ENCODE measurements at regions not wholly inside any gene's neighbourhood (a gene's known extent, or its start where the extent isn't known, plus 50 kb on each side); places are given as distances from the start of the nearest gene placed in this dataset.

DNA sequence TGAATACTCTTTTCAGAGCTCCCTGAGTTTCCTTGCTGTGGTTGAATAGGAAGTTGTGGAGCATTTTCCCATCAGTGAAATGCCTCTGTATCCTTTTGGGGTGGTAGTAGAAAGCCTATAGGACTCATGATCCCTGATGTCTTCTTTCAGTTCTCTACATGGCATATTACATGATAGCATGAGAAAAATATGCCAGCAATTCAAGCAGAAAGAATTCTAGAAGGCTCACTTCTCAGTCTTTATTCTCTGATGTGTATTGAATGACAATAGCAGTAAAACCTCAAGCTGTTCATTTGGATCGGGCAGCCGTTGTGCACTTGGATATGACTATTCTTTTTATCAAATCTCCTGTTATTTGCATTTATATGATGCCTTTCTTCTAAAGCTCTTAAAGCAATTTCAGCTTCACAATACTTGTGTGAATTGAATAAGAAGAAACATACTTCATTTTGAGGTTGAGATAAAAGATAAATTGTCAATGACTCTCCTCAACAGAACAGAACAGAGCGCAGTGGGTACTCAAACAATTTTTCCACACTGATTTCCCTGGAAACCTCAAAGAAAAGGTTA lies 251.5 kb upstream of the FBXO33 start:
- TF ChIP-seq JUN (IDR thresholded peaks at IDR 0.05), result no peak
- no peak for TF ChIP-seq POLR2A (IDR thresholded peaks at IDR 0.05; ENCODE audit: low read length)
- TF ChIP-seq, protein P1, sequence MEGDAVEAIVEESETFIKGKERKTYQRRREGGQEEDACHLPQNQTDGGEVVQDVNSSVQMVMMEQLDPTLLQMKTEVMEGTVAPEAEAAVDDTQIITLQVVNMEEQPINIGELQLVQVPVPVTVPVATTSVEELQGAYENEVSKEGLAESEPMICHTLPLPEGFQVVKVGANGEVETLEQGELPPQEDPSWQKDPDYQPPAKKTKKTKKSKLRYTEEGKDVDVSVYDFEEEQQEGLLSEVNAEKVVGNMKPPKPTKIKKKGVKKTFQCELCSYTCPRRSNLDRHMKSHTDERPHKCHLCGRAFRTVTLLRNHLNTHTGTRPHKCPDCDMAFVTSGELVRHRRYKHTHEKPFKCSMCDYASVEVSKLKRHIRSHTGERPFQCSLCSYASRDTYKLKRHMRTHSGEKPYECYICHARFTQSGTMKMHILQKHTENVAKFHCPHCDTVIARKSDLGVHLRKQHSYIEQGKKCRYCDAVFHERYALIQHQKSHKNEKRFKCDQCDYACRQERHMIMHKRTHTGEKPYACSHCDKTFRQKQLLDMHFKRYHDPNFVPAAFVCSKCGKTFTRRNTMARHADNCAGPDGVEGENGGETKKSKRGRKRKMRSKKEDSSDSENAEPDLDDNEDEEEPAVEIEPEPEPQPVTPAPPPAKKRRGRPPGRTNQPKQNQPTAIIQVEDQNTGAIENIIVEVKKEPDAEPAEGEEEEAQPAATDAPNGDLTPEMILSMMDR (IDR thresholded peaks at IDR 0.05), result no peak
- TF ChIP-seq RAD21 (conservative IDR thresholded peaks at IDR 0.05 in 1 of 2, IDR thresholded peaks at IDR 0.05 in 1 of 2), result no peak
- no peak for TF ChIP-seq MYC (IDR thresholded peaks at IDR 0.05; ENCODE audit: borderline replicate concordance, low read length)
- no peak for TF ChIP-seq HEYL (CRISPR knock-in tag; IDR thresholded peaks at IDR 0.05)
- no peak for TF ChIP-seq SMC3 (IDR thresholded peaks at IDR 0.05)
- TF ChIP-seq SREBF2 (IDR thresholded peaks at IDR 0.05), result no peak

Data from A549 (cell line).